ENCODE measurements at regions not wholly inside any gene's neighbourhood (a gene's known extent, or its start where the extent isn't known, plus 50 kb on each side); places are given as distances from the start of the nearest gene placed in this dataset.

- H3K27ac ChIP-seq = no peak overlapping the region
- no peak for TF ChIP-seq POLR2A (IDR thresholded peaks at IDR 0.05)
- TF ChIP-seq POLR2AphosphoS5 (IDR thresholded peaks at IDR 0.05) = no peak
- no peak for TF ChIP-seq CTCF (IDR thresholded peaks at IDR 0.05 in 8 of 11, conservative IDR thresholded peaks at IDR 0.05 in 3 of 11)
- H3K27me3 ChIP-seq (replicated peaks in 1 of 7) = no peaks in the 10 kb centered on the region
- no peaks in the 10 kb centered on the region for H3K36me3 ChIP-seq
- DNase-seq = no peak
- intact Hi-C loops (cut with DNase I; ENCODE audit: low total_unique reads) = no loop called here
- no peaks in the 10 kb centered on the region for H3K9me3 ChIP-seq
- WGBS, 5 donors = 68 to 81% (median 72%) methylated on average over 4 of the region's 4 CpGs
- H3K4me1 ChIP-seq = no peaks in the 10 kb centered on the region
- H3K4me3 ChIP-seq = no peak overlapping the region
Measured at GRCh38 chr16:52283584-52284375, 263.2 kb downstream of the TOX3 start.

- 56 to 88% (median 63%) methylated on average over 2 of the region's 2 CpGs for WGBS, 5 donors
- no peaks in the 10 kb centered on the region for H3K9me3 ChIP-seq
- intact Hi-C loops (cut with DNase I; ENCODE audit: low total_unique reads) = no loop called here
- H3K4me1 ChIP-seq = no peaks in the 10 kb centered on the region
- DNase-seq = no peak
- no peaks in the 10 kb centered on the region for H3K36me3 ChIP-seq
- TF ChIP-seq CTCF (IDR thresholded peaks at IDR 0.05 in 8 of 11, conservative IDR thresholded peaks at IDR 0.05 in 3 of 11) = no peak
- no peak for TF ChIP-seq POLR2A (IDR thresholded peaks at IDR 0.05)
- TF ChIP-seq POLR2AphosphoS5 (IDR thresholded peaks at IDR 0.05) = no peak
- no peak overlapping the region for H3K4me3 ChIP-seq
- no peak overlapping the region for H3K27ac ChIP-seq
- H3K27me3 ChIP-seq (replicated peaks in 1 of 7) = no peaks in the 10 kb centered on the region
Measured at GRCh38 chr16:52283018-52283417, 263.9 kb downstream of the TOX3 start.

GRCh38 chr16:52280086-52280485, 266.9 kb downstream of the TOX3 start:
- no peaks in the 10 kb centered on the region for H3K27me3 ChIP-seq (replicated peaks in 1 of 7)
- DNase-seq = no peak
- no peak overlapping the region for H3K27ac ChIP-seq
- H3K4me1 ChIP-seq = no peaks in the 10 kb centered on the region
- whole genome bisulfite sequencing, 5 donors = 73 to 96% (median 84%) methylated on average over 1 of the region's 1 CpG
- no peak overlapping the region for H3K4me3 ChIP-seq
- intact Hi-C loops (cut with DNase I; ENCODE audit: low total_unique reads) = no loop called here
- no peaks in the 10 kb centered on the region for H3K9me3 ChIP-seq
- TF ChIP-seq CTCF (IDR thresholded peaks at IDR 0.05 in 8 of 11, conservative IDR thresholded peaks at IDR 0.05 in 3 of 11) (no peak), POLR2A (IDR thresholded peaks at IDR 0.05) (no peak)
- H3K36me3 ChIP-seq = no peaks in the 10 kb centered on the region

GRCh38 chr16:52271088-52271750, 275.7 kb downstream of the TOX3 start:
- no peak overlapping the region for H3K27ac ChIP-seq
- no peak for DNase-seq
- no peaks in the 10 kb centered on the region for H3K4me1 ChIP-seq
- 65 to 76% (median 74%) methylated on average over 4 of the region's 4 CpGs for WGBS, 5 donors
- intact Hi-C loops (cut with DNase I; ENCODE audit: low total_unique reads) = no loop called here
- H3K9me3 ChIP-seq = peaks cover 0 to 3% (median 0%) of the 10 kb centered on the region in 8 donors
- no peak overlapping the region for H3K4me3 ChIP-seq
- H3K36me3 ChIP-seq = no peaks in the 10 kb centered on the region
- no peaks in the 10 kb centered on the region for H3K27me3 ChIP-seq (replicated peaks in 1 of 7)
- TF ChIP-seq POLR2A (IDR thresholded peaks at IDR 0.05) (no peak), POLR2AphosphoS5 (IDR thresholded peaks at IDR 0.05) (no peak), CTCF (IDR thresholded peaks at IDR 0.05 in 8 of 11, conservative IDR thresholded peaks at IDR 0.05 in 3 of 11) (no peak)
